IMR-90 (cell line): ENCODE measurements at regions not wholly inside any gene's neighbourhood (a gene's known extent, or its start where the extent isn't known, plus 50 kb on each side); places are given as distances from the start of the nearest gene placed in this dataset.

Experiments used
- ATAC-seq: fragments of 200-7000 bp; cut with Tn5 transposase; 2 replicates; pipeline ENCODE4 v1.9.1; 2020; ENCODE audit warnings: low read depth, mild to moderate bottlenecking, moderate library complexity
- BruUV-seq: library from RNA; stranded (reverse); fragments of 400-500 nt; replicated peaks from 2 replicates; lab custom pipeline; 2021; lab: Mats Ljungman, UMichigan
- CTCF ChIA-PET: fragments of 300-600 bp; formaldehyde crosslinking; extraction: SDS; loops from one replicate; lab custom pipeline; 2021; ENCODE audit warnings: antibody characterized with exemption; lab: Yijun Ruan, JAX
- POLR2A ChIA-PET: fragments of 300-600 bp; sonication (Branson Sonifier 250); formaldehyde crosslinking; loops from one replicate; lab custom pipeline; 2022; ENCODE audit warnings: antibody characterized with exemption; ENCODE audit not compliant: unreplicated experiment; lab: Charles Lee
- DNase-seq: peaks from one replicate; pipeline ENCODE4 v3.0.0; 2013
- H2AFZ ChIP-seq: replicated peaks from 2 replicates; pipeline ENCODE3; 2013; ENCODE audit warnings: low read length, mild to moderate bottlenecking; ENCODE audit not compliant: poor library complexity
- H2AK5ac ChIP-seq: 2 replicates; pipeline ENCODE4 v1.6.1; 2013; ENCODE audit warnings: low read depth, low read length, inconsistent platforms
- H2AK9ac ChIP-seq: replicated peaks from 2 replicates; pipeline ENCODE3; 2013; ENCODE audit warnings: mild to moderate bottlenecking, low read depth, low read length, moderate library complexity; ENCODE audit not compliant: poor library complexity
- H2BK120ac ChIP-seq: 2 replicates; pipeline ENCODE4 v1.6.1; 2013; ENCODE audit warnings: low read depth, low read length, inconsistent platforms
- H2BK15ac ChIP-seq: 3 replicates; pipeline ENCODE4 v1.6.1; 2013; ENCODE audit warnings: low read depth, low read length, inconsistent platforms
- H2BK20ac ChIP-seq: 2 replicates; pipeline ENCODE4 v1.6.1; 2013; ENCODE audit warnings: low read depth, mild to moderate bottlenecking, inconsistent platforms, low read length, moderate library complexity
- H2BK5ac ChIP-seq: 2 replicates; pipeline ENCODE4 v1.6.1; 2013; ENCODE audit warnings: mild to moderate bottlenecking, low read depth, low read length, inconsistent platforms; ENCODE audit not compliant: poor library complexity, severe bottlenecking
- H3K14ac ChIP-seq: replicated peaks from 2 replicates; pipeline ENCODE4 v1.6.1; 2013; ENCODE audit warnings: low read depth, low read length, inconsistent platforms
- H3K18ac ChIP-seq: 2 replicates; pipeline ENCODE4 v1.6.1; 2013; ENCODE audit warnings: low read depth, low read length, control low read depth
- H3K23ac ChIP-seq: 2 replicates; pipeline ENCODE4 v1.6.1; 2013; ENCODE audit warnings: low read depth, low read length, inconsistent platforms
- H3K27ac ChIP-seq: 2 replicates; pipeline ENCODE4 v1.5.1; 2013; ENCODE audit warnings: mild to moderate bottlenecking, control low read depth, low read length; ENCODE audit not compliant: insufficient read depth
- H3K27me3 ChIP-seq: 2 replicates; pipeline ENCODE4 v1.6.1; 2013; ENCODE audit warnings: low read length; ENCODE audit not compliant: control insufficient read depth, insufficient read depth
- H3K36me3 ChIP-seq: 2 replicates; pipeline ENCODE4 v1.6.1; 2013; ENCODE audit warnings: low read length, mixed read lengths; ENCODE audit not compliant: control insufficient read depth, insufficient read depth
- H3K4ac ChIP-seq: 2 replicates; pipeline ENCODE4 v1.6.1; 2013; ENCODE audit warnings: low read depth, low read length, inconsistent platforms
- H3K4me1 ChIP-seq: 2 replicates; pipeline ENCODE4 v1.6.1; 2013; ENCODE audit warnings: low read length, mixed read lengths; ENCODE audit not compliant: control insufficient read depth, insufficient read depth
- H3K4me2 ChIP-seq: 2 replicates; pipeline ENCODE4 v1.6.1; 2013; ENCODE audit warnings: low read depth, mild to moderate bottlenecking, control low read depth, low read length, moderate library complexity
- H3K4me3 ChIP-seq: 2 replicates; pipeline ENCODE4 v1.5.1; 2013; ENCODE audit warnings: low read depth, mild to moderate bottlenecking, control low read depth, low read length, moderate library complexity; ENCODE audit not compliant: insufficient read depth
- H3K56ac ChIP-seq: 2 replicates; pipeline ENCODE4 v1.6.1; 2013; ENCODE audit warnings: low read length, inconsistent platforms; ENCODE audit not compliant: insufficient read depth; ENCODE audit errors: extremely low read depth
- H3K79me1 ChIP-seq, 2 experiments: 2 replicates each; pipeline ENCODE4 v1.6.1; 2013; ENCODE audit warnings: low read length in 2 of 2, inconsistent platforms in 1 of 2, low read depth in 1 of 2
- H3K9ac ChIP-seq: 2 replicates; pipeline ENCODE4 v1.6.1; 2013; ENCODE audit warnings: low read depth, low read length, control low read depth
- H3K9me1 ChIP-seq: 2 replicates; pipeline ENCODE4 v1.6.1; 2013; ENCODE audit warnings: low read length, inconsistent platforms; ENCODE audit not compliant: insufficient read depth
- H3K9me3 ChIP-seq: 2 replicates; pipeline ENCODE4 v1.6.1; 2013; ENCODE audit warnings: low read length; ENCODE audit not compliant: control insufficient read depth, insufficient read depth
- H4K20me1 ChIP-seq: 2 replicates; pipeline ENCODE4 v1.6.1; 2013; ENCODE audit warnings: low read length, inconsistent platforms; ENCODE audit not compliant: insufficient read depth
- H4K5ac ChIP-seq: 2 replicates; pipeline ENCODE4 v1.6.1; 2013; ENCODE audit warnings: mild to moderate bottlenecking, low read depth, low read length, control low read depth
- H4K8ac ChIP-seq, 2 experiments: 2 replicates each; pipeline ENCODE4 v1.6.1; 2013; ENCODE audit warnings: low read depth in 2 of 2, low read length in 2 of 2, control low read depth in 1 of 2, inconsistent platforms in 1 of 2
- H4K91ac ChIP-seq: 2 replicates; pipeline ENCODE4 v1.6.1; 2013; ENCODE audit warnings: low read depth, low read length, inconsistent platforms; ENCODE audit not compliant: insufficient read depth
- BHLHE40 ChIP-seq: fragments of 150-350 bp; IDR thresholded peaks from 2 replicates; pipeline ENCODE4 v1.6.1; 2016; ENCODE audit warnings: mild to moderate bottlenecking, low read depth, low read length
- CEBPB ChIP-seq: IDR thresholded peaks from 2 replicates; pipeline ENCODE4 v1.6.1; 2012; ENCODE audit warnings: low read depth, low read length, improper control_type of control experiment
- CHD1 ChIP-seq: IDR thresholded peaks from 2 replicates; pipeline ENCODE4 v1.6.1; 2012; ENCODE audit warnings: low read depth, low read length, improper control_type of control experiment
- CTCF ChIP-seq: conservative IDR thresholded peaks from 2 replicates; pipeline ENCODE4 v1.5.1; 2012; ENCODE audit warnings: mild to moderate bottlenecking, low read depth, low read length, improper control_type of control experiment
- ELK1 ChIP-seq: fragments of 150-350 bp; IDR thresholded peaks from 2 replicates; pipeline ENCODE4 v1.6.1; 2016; ENCODE audit warnings: low read depth, mild to moderate bottlenecking, low read length, moderate library complexity, borderline replicate concordance
- FOS ChIP-seq: fragments of 150-350 bp; IDR thresholded peaks from 2 replicates; pipeline ENCODE4 v1.6.1; 2016; ENCODE audit warnings: low read depth, low read length
- MAFK ChIP-seq: IDR thresholded peaks from 2 replicates; pipeline ENCODE4 v1.6.1; 2012; ENCODE audit warnings: low read depth, low read length, improper control_type of control experiment
- MAZ ChIP-seq: IDR thresholded peaks from 2 replicates; pipeline ENCODE4 v1.6.1; 2012; ENCODE audit warnings: low read depth, mild to moderate bottlenecking, low read length, improper control_type of control experiment, moderate library complexity, borderline replicate concordance
- MXI1 ChIP-seq: IDR thresholded peaks from 2 replicates; pipeline ENCODE4 v1.6.1; 2012; ENCODE audit warnings: low read depth, mild to moderate bottlenecking, low read length, moderate library complexity, borderline replicate concordance
- NFE2L2 ChIP-seq: fragments of 150-350 bp; IDR thresholded peaks from 2 replicates; pipeline ENCODE4 v1.6.1; 2016; ENCODE audit warnings: low read depth, mild to moderate bottlenecking, low read length
- POLR2A ChIP-seq: IDR thresholded peaks from 2 replicates; pipeline ENCODE4 v1.6.1; 2012; ENCODE audit warnings: mild to moderate bottlenecking, low read depth, low read length
- RAD21 ChIP-seq: IDR thresholded peaks from 2 replicates; pipeline ENCODE4 v1.6.1; 2012; ENCODE audit warnings: low read length, improper control_type of control experiment
- RCOR1 ChIP-seq: IDR thresholded peaks from 2 replicates; pipeline ENCODE4 v1.6.1; 2012; ENCODE audit warnings: mild to moderate bottlenecking, low read length, improper control_type of control experiment; ENCODE audit not compliant: insufficient replicate concordance
- RFX5 ChIP-seq: IDR thresholded peaks from 2 replicates; pipeline ENCODE4 v1.8.0; 2012; ENCODE audit warnings: low read depth, mild to moderate bottlenecking, low read length, moderate library complexity
- SMC3 ChIP-seq: fragments of 150-350 bp; IDR thresholded peaks from 2 replicates; pipeline ENCODE4 v1.6.1; 2016; ENCODE audit warnings: low read depth, mild to moderate bottlenecking, antibody characterized with exemption, low read length, moderate library complexity
- USF2 ChIP-seq: fragments of 150-350 bp; IDR thresholded peaks from 2 replicates; pipeline ENCODE4 v1.6.1; 2017; ENCODE audit warnings: mild to moderate bottlenecking, antibody characterized with exemption, low read length, low read depth
- WGBS, 2 experiments: methylation state at CpG; one replicate each; pipeline versions ENCODE4 v1.1.5 to v1.1.7; 2013; ENCODE audit warnings: missing lambda C conversion rate in 2 of 2; ENCODE audit not compliant: insufficient read length in 1 of 2; ENCODE audit errors: extremely low coverage in 2 of 2; 5-methylcytosine and 5-hydroxymethylcytosine counted together
- dilution Hi-C: fragments of 300-500 bp; cut with HindIII; formaldehyde crosslinking; loops from one replicate; pipeline ENCODE4 v1.14.3; 2018; ENCODE audit warnings: low sequenced_read_pairs; ENCODE audit not compliant: unreplicated experiment
- in situ Hi-C: fragments of 300-500 bp; cut with MboI; formaldehyde crosslinking; loops from 3 replicates; pipeline ENCODE4 v1.14.3; 2019; ENCODE audit warnings: low sequenced_read_pairs, inconsistent platforms, mixed read lengths
- intact Hi-C: fragments of 100-400 bp; cut with micrococcal nuclease; formaldehyde crosslinking; loops from 2 replicates; pipeline ENCODE4 v1.10.0; 2022

- Histone ChIP-seq H4K8ac (no peak overlapping the region), H3K4me2 (no peak overlapping the region), H2AK5ac (no peak overlapping the region), H2BK120ac (no peak overlapping the region), H3K9ac (no peak overlapping the region), H2BK15ac (no peak overlapping the region), H4K5ac (no peak overlapping the region), H2AFZ (no peak overlapping the region), H3K18ac (no peak overlapping the region), H3K79me1 (no peaks in the 10 kb centered on the region), H3K56ac (no peak overlapping the region), H3K27me3 (no peaks in the 10 kb centered on the region), H3K4ac (no peak overlapping the region), H2BK20ac (no peak overlapping the region), H3K9me3 (no peaks in the 10 kb centered on the region), H2BK5ac (no peak overlapping the region), H3K27ac (no peak overlapping the region), H3K4me1 (no peaks in the 10 kb centered on the region), H2AK9ac (no peak overlapping the region), H3K14ac (no peak overlapping the region), H4K91ac (no peak overlapping the region), H3K9me1 (no peaks in the 10 kb centered on the region), H3K36me3 (no peaks in the 10 kb centered on the region), H3K4me3 (no peak overlapping the region), H3K23ac (no peak overlapping the region), H4K20me1 (no peaks in the 10 kb centered on the region)
- POLR2A ChIA-PET = no interaction called here
- no TSS peak for BruUV-seq
- CTCF ChIA-PET = no interaction called here
- in situ Hi-C loops (no loop called here), dilution Hi-C loops (no loop called here), intact Hi-C loops (no loop called here)
- DNase-seq (no peak), ATAC-seq (no peak)
- no CpG with 5 or more reads among the region's 4 CpGs for WGBS, 2 experiments
- no peak for TF ChIP-seq USF2
- TF ChIP-seq MXI1 = no peak
- TF ChIP-seq ELK1 = no peak
- TF ChIP-seq NFE2L2 = no peak
- TF ChIP-seq CEBPB = no peak
- TF ChIP-seq RAD21 = no peak
- TF ChIP-seq POLR2A = no peak
- no peak for TF ChIP-seq RCOR1
- no peak for TF ChIP-seq RFX5
- TF ChIP-seq FOS = no peak
- TF ChIP-seq CTCF = no peak
- no peak for TF ChIP-seq CHD1
- TF ChIP-seq MAFK = no peak
- no peak for TF ChIP-seq MAZ
- no peak for TF ChIP-seq BHLHE40
- no peak for TF ChIP-seq SMC3
These were observed 373.4 kb downstream of the METTL4 start for GRCh38 chr18:2197946-2198345.
